OCI-LY3 (cell line): ENCODE measurements at regions not wholly inside any gene's neighbourhood (a gene's known extent, or its start where the extent isn't known, plus 50 kb on each side); places are given as distances from the start of the nearest gene placed in this dataset.

ENCODE experiments used
- CTCF ChIP-seq: fragments of 200-600, 300-600 bp; sonication (generic); IDR thresholded peaks from 2 replicates; pipeline ENCODE4 v1.5.1; 2014; ENCODE audit warnings: antibody characterized with exemption, low read length, low read depth
- EZH2phosphoT487 ChIP-seq: fragments of 200-600 bp; shearing (Covaris generic); IDR thresholded peaks from 2 replicates; pipeline ENCODE4 v1.6.1; 2018; ENCODE audit warnings: antibody characterized with exemption, mixed run types, low read depth

GRCh38 chr5:88436290-88436689 lies 167.6 kb upstream of the TMEM161B start:
- TF ChIP-seq CTCF (no peak), EZH2phosphoT487 (no peak)
